Hepatocyte (in vitro differentiated cells): ENCODE measurements at regions not wholly inside any gene's neighbourhood (a gene's known extent, or its start where the extent isn't known, plus 50 kb on each side); places are given as distances from the start of the nearest gene placed in this dataset.
"Not testable (repeated sequence)": the region's sequence is repeated elsewhere in the genome, so short reads cannot be mapped to it uniquely, and the experiment has no call there.

Experiments used
- DNase-seq: peaks from one replicate; pipeline ENCODE4 v3.0.0-alpha.2; 2016; ENCODE audit warnings: low spot score
- H2AFZ ChIP-seq: fragments of 200-600 bp; sonication (generic); 2 replicates; pipeline ENCODE4 v1.6.0; 2016; ENCODE audit warnings: antibody characterized with exemption, mild to moderate bottlenecking
- H3K27ac ChIP-seq: fragments of 200-600 bp; sonication (generic); 2 replicates; pipeline ENCODE4 v1.5.1; 2016; ENCODE audit warnings: mild to moderate bottlenecking
- H3K27me3 ChIP-seq: fragments of 200-600 bp; sonication (generic); 2 replicates; pipeline ENCODE4 v1.6.1; 2016
- H3K36me3 ChIP-seq: fragments of 200-600 bp; sonication (generic); replicated peaks from 2 replicates; pipeline ENCODE4 v1.5.1; 2016; ENCODE audit warnings: low read depth; ENCODE audit not compliant: insufficient read depth
- H3K4me1 ChIP-seq: fragments of 200-600 bp; sonication (generic); 2 replicates; pipeline ENCODE4 v1.5.1; 2016; ENCODE audit warnings: mild to moderate bottlenecking, moderate library complexity; ENCODE audit not compliant: insufficient read depth
- H3K4me2 ChIP-seq: fragments of 200-600 bp; sonication (generic); 2 replicates; pipeline ENCODE4 v1.6.0; 2016
- H3K4me3 ChIP-seq: fragments of 200-600 bp; sonication (generic); 2 replicates; pipeline ENCODE4 v1.5.1; 2016; ENCODE audit warnings: mild to moderate bottlenecking
- H3K79me2 ChIP-seq: fragments of 200-600 bp; sonication (generic); 2 replicates; pipeline ENCODE4 v1.6.0; 2017; ENCODE audit warnings: mild to moderate bottlenecking
- H3K9me2 ChIP-seq: fragments of 200-600 bp; sonication (generic); replicated peaks from 2 replicates; pipeline ENCODE4 v1.6.0; 2017; ENCODE audit warnings: mild to moderate bottlenecking; ENCODE audit not compliant: insufficient read depth
- H3K9me3 ChIP-seq: fragments of 200-600 bp; sonication (generic); 2 replicates; pipeline ENCODE4 v1.5.1; 2016; ENCODE audit warnings: low read depth, mild to moderate bottlenecking
- H4K20me1 ChIP-seq: fragments of 200-600 bp; sonication (generic); 2 replicates; pipeline ENCODE4 v1.6.0; 2016; ENCODE audit warnings: mild to moderate bottlenecking; ENCODE audit not compliant: insufficient read depth, poor library complexity, severe bottlenecking
- EZH2 ChIP-seq: fragments of 200-600 bp; sonication (generic); IDR thresholded peaks from 2 replicates; pipeline ENCODE4 v1.6.1; 2016; ENCODE audit warnings: antibody characterized with exemption, mild to moderate bottlenecking, borderline replicate concordance
- EZH2phosphoT487 ChIP-seq: fragments of 200-600 bp; sonication (generic); IDR thresholded peaks from one replicate; pipeline ENCODE4 v1.6.1; 2018; ENCODE audit warnings: antibody characterized with exemption, mild to moderate bottlenecking, low read depth, moderate library complexity; ENCODE audit not compliant: unreplicated experiment, severe bottlenecking
- WGBS: methylation state at CpG from one replicate; pipeline ENCODE4 v1.1.6; 2016; ENCODE audit warnings: low lambda C conversion rate; ENCODE audit errors: missing lambda C conversion rate; 5-methylcytosine and 5-hydroxymethylcytosine counted together
- TF ChIP-seq, protein P1 (sequence below): fragments of 200-600 bp; sonication (generic); IDR thresholded peaks from 2 replicates; pipeline ENCODE4 v1.5.1; 2016; ENCODE audit warnings: antibody characterized with exemption, mild to moderate bottlenecking; ENCODE audit not compliant: poor library complexity

DNA sequence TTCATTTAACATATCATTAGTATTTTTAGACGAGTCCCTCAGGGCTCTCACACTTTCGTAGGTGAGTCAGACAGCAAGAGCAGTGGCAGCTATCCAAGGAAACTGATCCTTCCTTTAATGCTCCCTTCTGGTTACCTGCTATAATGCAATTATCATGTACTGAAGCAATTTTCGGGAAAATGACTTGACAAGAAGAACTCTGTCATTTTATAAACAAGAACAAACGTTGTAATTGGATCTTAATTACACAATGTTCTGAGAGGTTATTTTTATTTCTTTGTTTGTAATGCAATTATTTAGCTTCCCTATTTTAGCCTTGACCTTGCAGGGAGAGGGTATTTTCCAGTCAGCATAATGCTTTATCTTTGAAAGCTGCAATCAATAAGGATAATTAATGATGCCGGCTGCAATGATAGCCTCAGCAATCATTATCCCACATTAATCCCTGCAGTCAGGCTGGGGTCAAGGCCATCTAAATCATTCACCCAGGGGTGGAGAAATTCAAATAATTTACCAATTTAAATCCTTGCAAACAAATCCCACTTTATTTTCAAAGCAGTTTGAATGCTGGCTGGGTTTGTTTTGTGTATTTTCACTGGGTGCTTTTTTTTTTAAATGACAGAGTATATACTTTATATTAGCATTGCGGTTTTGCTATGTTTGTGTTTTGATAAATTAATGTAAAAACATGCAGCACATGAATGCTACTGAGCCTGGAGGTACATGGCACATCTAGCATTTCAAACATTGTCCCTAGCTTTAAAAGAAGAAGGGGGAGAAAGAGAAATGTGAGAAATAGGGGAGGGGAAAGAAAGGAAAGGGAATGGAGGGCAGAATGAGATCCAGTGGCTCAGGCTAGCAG is 249.9 kb downstream of the SHOX2 start:
- no peaks in the 10 kb centered on the region for H3K9me2 ChIP-seq
- DNase-seq = no peak
- no peaks in the 10 kb centered on the region for H3K79me2 ChIP-seq
- H2AFZ ChIP-seq = no peak overlapping the region
- no peaks in the 10 kb centered on the region for H3K4me1 ChIP-seq
- no peaks in the 10 kb centered on the region for H3K9me3 ChIP-seq
- WGBS = 52% methylated on average over 6 of the region's 6 CpGs
- no peaks in the 10 kb centered on the region for H3K27me3 ChIP-seq
- H3K4me3 ChIP-seq = no peak overlapping the region
- H3K27ac ChIP-seq = no peak overlapping the region
- H3K36me3 ChIP-seq = no peaks in the 10 kb centered on the region
- no peaks in the 10 kb centered on the region for H4K20me1 ChIP-seq
- TF ChIP-seq EZH2phosphoT487 (no peak), EZH2 (no peak)
- TF ChIP-seq, protein P1, sequence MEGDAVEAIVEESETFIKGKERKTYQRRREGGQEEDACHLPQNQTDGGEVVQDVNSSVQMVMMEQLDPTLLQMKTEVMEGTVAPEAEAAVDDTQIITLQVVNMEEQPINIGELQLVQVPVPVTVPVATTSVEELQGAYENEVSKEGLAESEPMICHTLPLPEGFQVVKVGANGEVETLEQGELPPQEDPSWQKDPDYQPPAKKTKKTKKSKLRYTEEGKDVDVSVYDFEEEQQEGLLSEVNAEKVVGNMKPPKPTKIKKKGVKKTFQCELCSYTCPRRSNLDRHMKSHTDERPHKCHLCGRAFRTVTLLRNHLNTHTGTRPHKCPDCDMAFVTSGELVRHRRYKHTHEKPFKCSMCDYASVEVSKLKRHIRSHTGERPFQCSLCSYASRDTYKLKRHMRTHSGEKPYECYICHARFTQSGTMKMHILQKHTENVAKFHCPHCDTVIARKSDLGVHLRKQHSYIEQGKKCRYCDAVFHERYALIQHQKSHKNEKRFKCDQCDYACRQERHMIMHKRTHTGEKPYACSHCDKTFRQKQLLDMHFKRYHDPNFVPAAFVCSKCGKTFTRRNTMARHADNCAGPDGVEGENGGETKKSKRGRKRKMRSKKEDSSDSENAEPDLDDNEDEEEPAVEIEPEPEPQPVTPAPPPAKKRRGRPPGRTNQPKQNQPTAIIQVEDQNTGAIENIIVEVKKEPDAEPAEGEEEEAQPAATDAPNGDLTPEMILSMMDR = no peak
- H3K4me2 ChIP-seq = no peak overlapping the region

DNA sequence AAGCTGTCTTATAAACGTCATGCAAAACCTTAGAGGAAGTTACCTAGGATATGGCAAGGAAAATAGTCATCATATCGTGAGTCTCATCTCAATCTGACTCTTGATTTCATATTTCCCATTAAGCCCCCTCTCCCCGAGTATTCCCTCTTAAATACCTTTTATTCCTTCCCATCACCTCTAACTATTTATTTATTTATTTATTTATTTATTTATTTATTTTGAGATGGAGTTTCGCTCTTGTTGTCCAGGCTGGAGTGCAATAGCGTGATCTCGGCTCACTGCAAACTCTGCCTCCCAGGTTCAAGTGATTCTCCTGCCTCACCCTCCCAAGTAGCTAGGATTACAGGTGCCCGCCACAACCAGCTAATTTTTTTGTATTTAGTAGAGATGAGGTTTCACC is 260.4 kb downstream of the SHOX2 start:
- H3K36me3 ChIP-seq, H3K27me3 ChIP-seq, H3K4me3 ChIP-seq, DNase-seq, H2AFZ ChIP-seq, H3K9me2 ChIP-seq, H3K4me1 ChIP-seq, H3K4me2 ChIP-seq, H4K20me1 ChIP-seq, H3K27ac ChIP-seq, H3K9me3 ChIP-seq, H3K79me2 ChIP-seq: not testable (repeated sequence)
- WGBS = 91% methylated on average over 7 of the region's 7 CpGs

DNA sequence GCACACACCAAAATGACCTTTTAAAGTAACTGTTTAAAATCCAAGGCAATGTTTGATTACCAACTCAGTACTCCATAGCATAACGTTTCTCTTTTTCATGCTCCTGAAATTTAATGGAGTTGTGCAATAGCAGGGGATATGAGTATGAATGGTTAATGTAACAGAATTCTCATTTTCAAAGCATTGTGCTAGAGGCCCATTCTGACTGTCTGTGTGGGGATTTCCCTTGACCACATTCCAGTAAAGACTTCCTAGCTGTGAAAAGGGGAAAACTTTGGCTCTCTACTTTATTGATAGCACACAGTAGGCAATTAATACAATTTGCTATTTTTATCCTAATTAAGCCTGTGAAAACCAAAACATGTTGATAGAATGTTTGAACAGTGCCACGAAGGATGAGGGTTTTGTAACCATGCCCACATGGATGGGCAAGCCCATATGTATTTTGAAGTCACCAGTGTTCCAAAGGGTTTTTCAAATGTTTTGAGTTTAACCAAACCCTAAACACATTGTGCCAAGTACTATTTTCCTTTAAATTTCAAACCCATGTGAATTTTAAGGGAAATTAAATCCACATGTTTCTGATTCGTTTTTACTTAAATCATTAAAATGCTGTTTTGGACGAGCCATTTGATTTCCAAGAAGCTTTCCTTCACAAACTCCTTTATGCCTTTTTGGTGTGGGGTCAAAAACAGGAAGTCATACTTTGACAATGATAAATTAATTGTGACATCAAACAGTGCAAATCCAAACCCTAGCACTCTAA is 261.2 kb downstream of the SHOX2 start:
- no peaks in the 10 kb centered on the region for H3K4me1 ChIP-seq
- no peak overlapping the region for H3K4me2 ChIP-seq
- H3K9me3 ChIP-seq = no peaks in the 10 kb centered on the region
- TF ChIP-seq EZH2phosphoT487 = no peak
- TF ChIP-seq EZH2 = no peak
- TF ChIP-seq, protein P1 = no peak
- H3K9me2 ChIP-seq = no peaks in the 10 kb centered on the region
- 54% methylated on average over 4 of the region's 4 CpGs for WGBS
- H3K27ac ChIP-seq = no peak overlapping the region
- H3K27me3 ChIP-seq = no peaks in the 10 kb centered on the region
- H2AFZ ChIP-seq = no peak overlapping the region
- no peaks in the 10 kb centered on the region for H3K36me3 ChIP-seq
- H4K20me1 ChIP-seq = no peaks in the 10 kb centered on the region
- DNase-seq = no peak
- H3K79me2 ChIP-seq = no peaks in the 10 kb centered on the region
- H3K4me3 ChIP-seq = no peak overlapping the region

DNA sequence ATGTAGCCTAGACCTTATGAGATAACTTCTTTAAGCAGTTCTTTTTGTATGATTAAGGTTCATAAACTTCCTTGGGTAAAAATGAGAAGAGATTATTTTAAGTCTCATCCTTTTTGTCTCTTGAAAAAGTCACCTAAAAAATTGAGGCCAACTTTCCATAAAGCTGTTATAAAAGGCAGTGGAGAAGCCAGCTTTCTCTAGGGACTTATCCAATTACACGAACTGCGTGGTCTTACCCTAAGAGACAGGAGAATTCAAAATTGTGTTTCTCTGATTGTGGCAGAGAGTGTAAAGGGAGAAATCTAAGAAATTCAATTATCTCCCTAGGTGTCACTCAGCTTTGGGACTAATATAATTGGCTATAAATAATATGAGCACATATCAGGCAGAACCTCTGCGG is 262.0 kb downstream of the SHOX2 start:
- no peaks in the 10 kb centered on the region for H3K79me2 ChIP-seq
- no peaks in the 10 kb centered on the region for H3K9me3 ChIP-seq
- no peaks in the 10 kb centered on the region for H4K20me1 ChIP-seq
- H3K9me2 ChIP-seq = no peaks in the 10 kb centered on the region
- no peak overlapping the region for H2AFZ ChIP-seq
- TF ChIP-seq, protein P1 = no peak
- TF ChIP-seq EZH2 = no peak
- no peak for TF ChIP-seq EZH2phosphoT487
- no peak overlapping the region for H3K4me3 ChIP-seq
- H3K4me2 ChIP-seq = no peak overlapping the region
- no peaks in the 10 kb centered on the region for H3K27me3 ChIP-seq
- no peak for DNase-seq
- H3K36me3 ChIP-seq = no peaks in the 10 kb centered on the region
- no peaks in the 10 kb centered on the region for H3K4me1 ChIP-seq
- WGBS = 83% methylated on average over 3 of the region's 3 CpGs
- H3K27ac ChIP-seq = no peak overlapping the region
